ENCODE measurements at regions not wholly inside any gene's neighbourhood (a gene's known extent, or its start where the extent isn't known, plus 50 kb on each side); places are given as distances from the start of the nearest gene placed in this dataset.
"Not testable (repeated sequence)": the region's sequence is repeated elsewhere in the genome, so short reads cannot be mapped to it uniquely, and the experiment has no call there.

DNA sequence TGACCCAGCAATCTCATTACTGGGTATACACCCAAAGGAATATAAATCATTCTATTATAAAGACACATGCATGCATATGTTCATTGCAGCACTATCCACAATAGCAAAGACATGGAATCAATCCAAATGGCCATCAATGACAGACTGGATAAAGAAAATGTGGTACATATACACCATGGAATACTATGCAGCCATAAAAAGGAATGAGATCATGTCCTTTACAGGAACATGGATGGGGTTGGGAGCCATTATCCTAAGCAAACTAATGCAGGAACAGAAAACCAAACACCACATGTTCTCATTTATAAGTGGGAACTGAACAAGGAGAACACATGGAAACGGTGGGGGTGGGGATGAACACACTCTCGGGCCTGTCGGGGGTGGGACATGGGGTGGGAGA, 129.2 kb upstream of the STK26 start:
- not testable (repeated sequence) for DNase-seq (ENCODE audit: low spot score)

DNA sequence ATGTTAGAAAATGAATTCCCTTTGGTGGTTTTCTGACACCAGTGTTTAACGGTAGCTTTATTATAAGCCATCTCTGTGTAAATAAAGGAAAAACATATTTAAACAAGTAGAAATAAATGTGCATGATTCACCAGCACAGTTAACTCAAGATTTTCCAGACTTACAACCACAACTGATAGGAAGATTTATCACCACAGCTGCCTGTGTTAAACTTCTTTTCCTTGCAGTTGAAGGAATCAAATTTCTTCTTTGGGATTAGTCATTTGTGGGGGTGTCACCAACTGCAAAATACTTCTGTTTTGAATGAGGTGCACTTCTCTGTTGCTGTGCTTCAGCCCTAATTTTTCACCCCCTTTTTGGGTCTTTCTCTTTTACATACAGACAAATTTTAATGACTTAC, 128.1 kb upstream of the STK26 start:
- DNase-seq (ENCODE audit: low spot score), result no peak

DNA sequence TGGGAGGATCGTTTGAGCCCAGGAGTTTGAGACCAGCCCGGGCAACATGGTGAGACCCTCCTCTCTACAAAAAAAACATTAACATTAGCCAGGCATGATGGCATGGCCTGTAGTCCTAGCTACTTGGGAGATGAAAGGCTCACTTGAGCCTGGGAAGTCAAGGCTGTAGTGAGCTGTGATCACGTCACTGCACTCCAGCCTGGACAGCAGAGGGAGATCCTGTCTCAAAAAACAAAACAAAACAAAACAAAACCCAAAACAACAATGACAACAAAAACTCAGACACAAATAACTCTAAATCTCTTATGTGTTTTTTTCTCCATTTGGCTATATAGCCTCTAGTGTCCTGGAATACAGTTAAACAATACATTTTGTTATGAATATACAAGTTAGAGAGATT, 127.3 kb upstream of the STK26 start:
- DNase-seq (ENCODE audit: low spot score), result no peak

DNA sequence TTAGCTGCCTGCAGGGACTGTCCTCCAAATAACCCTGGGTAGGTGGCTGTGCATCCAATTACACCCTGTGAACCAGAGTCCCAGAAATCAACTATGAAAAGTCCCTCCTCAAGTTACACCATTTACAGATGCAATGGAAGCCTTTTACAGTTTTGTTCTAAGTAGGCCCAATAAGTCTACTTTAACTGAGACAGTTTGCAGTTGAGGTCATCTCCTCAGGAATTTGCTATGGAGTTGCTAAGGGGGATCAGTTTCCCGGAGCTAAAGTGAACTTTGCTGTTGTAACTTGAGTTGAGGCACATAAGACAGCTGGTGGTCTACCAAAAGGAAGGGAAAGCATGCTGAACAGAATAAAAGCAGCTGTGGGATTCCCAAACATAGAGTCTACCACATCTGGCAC, 121.6 kb upstream of the STK26 start:
- no peak for DNase-seq (ENCODE audit: low spot score)

DNA sequence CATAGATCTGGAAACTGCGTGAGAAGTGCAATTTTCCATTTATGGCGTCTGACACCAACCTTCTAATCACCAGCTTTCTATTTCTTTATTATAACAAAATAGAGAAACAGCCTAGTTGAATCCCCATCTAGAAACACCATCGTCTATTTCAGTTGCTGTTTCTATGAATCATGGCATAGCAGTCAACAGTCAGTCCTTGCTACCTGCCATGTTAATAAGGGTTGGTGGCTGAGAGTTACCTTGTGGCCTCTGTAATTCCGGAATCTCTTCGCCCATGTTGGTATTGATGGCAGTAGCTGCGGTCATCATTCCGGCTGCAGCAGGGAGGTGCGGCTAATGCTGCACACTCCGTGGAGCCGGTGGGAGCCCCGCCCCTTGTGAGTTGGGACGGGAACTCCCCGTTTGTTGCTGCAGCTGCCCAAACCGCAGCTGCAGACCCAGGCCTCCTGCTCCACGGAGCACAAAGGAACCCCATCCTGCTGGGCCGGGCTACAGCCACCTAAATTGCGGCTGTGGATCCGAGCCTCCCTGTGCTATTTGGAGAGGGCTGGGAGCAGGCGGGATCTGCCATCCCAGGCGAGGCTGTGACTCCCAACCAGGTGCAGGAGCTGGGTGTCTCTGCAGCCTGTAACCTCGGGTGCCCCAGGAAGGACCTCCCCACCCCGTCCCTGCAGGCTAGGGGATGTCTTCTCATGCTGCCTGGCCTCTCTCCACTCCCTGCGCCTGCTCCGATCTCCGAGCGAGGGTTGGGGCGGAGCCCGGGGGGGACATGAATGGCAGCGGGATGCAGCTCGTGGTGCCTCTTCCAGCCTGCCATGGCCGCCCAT, 115.4 kb upstream of the STK26 start:
- no peak for DNase-seq (ENCODE audit: low spot score)

DNA sequence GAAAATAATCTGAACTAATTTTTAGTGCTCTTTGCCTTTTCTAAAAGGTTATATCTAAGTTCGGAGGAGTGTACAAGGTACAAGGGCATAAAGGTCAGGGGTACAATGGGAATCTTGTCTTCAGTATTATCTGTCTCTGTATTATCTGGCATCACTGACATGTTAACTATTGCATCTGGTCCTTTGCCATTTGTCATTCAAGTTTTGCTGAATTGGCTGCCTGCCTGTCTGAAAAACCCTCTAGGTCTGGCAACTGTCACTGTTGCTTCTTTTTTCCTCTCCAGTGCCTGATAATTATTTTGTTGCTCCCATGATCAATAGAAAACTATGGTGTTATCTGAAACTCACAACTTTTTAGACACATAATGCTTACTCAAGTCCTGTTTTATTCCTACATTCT, 112.5 kb upstream of the STK26 start:
- no peak for DNase-seq (ENCODE audit: low spot score)

DNA sequence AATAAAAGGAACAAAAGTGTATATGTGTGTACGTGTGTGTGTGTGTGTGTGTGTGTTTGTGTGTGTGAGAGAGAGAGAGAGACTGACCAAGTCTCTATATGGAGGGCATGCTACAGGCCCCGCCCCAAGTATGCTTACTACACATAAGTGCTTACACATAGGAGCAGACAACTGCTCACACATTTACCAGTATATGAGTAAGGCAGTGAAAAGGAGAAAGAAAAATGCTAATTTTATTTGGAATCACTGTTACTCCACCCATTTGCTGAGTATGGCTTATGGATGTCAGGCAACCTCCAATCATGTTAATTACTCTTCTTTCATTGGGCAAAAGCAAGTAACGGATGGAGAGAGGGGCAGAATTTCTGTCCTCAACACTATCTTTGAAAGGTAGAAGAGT, 107.6 kb upstream of the STK26 start:
- no peak for DNase-seq (ENCODE audit: low spot score)

DNA sequence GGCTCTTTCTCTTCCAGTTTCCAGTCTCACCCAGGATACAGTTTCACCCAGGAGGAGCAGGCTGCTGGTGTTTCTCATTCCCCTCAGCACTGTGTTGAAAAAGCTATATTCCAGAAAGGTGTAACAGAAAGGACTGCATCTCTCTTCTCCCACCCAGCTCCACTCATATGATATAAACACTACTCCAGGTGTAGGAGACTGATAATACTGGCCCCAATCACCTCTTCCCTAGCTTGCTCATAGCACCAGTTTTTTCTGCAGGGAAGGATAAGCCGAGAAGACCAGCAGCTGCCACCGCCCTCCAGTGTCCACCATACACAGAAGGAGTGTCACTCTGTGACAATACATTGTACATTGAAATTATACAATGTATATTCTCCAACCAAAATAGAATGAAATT, 105.5 kb upstream of the STK26 start:
- DNase-seq (ENCODE audit: low spot score), result no peak

DNA sequence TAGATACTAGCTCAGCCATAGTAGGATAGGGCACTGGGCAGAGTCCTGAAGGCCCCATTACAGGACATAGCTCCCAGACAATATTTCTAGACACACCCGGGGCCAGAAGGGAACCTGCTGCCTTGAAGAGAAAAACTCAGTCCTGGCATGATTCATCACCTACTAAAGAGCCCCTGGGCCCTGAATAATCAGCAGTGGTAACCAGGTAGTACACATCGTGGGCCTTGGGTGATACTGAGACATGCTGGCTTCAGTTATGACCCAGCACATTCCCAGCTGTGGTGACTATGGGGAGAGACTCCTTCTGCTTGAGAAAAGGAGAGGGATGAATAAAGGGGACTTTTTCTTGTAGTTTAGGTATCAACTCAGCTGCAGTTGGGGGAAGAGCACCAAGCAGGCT, 104.3 kb upstream of the STK26 start:
- DNase-seq (ENCODE audit: low spot score), result no peak

DNA sequence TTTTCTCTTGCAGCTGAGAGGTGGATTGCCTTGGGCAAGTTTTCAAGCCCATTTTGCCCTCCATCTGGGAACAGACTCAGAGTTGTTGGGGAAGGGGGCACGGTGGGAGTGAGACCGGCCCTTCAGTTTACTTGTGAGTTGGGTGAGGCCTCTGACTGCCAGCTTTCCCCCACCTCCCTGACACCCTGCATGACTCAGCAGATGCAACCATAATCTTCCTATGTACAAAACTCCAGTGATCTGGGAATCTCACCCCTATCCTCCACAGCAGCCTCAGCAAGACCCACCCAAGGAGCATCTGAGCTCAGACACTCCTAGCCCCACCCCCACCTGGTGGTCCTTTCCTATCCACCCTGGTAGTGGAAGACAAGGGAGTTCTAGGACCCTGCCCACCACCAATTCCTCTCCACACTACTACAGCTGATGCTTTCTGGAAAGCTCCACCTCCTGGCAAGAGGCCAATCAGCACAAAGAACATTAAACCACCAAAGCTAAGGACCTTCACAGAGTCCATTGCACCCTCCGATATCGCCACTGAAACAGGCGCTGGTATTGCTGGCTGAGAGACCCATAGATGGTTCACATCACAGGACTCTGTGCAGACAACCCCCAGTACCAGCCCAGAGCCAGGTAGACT, 99.4 kb upstream of the STK26 start:
- DNase-seq (ENCODE audit: low spot score), result no peak

DNA sequence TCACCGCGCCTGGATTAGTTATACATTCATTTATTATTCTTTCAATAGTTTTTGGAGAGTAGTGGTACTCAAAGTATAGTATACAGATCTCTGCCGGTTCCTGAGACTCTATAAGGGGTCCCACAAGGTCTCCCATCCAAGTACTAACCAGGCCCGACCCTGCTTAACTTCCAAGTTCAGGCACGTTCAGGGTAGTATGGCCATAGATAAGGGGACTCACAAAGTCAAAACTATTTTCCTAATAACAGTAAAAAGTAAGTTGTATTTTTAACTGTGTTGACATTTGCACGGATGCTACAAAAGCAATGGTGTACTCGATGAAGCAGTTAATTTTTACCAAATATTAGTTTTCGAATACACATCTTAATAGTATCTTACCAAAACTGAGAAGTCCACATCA, 84.4 kb upstream of the STK26 start:
- DNase-seq (ENCODE audit: low spot score), result no peak

DNA sequence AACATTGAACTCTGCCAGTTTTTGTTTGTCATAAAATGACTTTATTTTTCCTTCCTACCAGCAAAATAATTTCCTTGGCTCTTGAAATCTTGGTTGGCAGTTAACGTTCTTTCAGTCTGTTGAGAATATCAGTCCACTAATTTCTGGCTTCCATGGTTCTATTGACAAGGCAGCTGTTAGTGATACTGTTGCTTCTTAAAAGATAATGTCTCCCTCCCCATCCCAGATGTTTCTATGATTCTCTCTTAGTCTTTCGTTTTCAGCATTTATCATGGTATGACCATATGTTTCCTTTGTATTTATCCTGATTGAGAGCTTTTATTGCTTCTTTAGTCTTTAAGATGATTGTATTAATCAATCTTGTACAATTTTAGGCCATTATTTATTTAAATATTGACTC, 81.1 kb upstream of the STK26 start:
- no peak for DNase-seq (ENCODE audit: low spot score)

DNA sequence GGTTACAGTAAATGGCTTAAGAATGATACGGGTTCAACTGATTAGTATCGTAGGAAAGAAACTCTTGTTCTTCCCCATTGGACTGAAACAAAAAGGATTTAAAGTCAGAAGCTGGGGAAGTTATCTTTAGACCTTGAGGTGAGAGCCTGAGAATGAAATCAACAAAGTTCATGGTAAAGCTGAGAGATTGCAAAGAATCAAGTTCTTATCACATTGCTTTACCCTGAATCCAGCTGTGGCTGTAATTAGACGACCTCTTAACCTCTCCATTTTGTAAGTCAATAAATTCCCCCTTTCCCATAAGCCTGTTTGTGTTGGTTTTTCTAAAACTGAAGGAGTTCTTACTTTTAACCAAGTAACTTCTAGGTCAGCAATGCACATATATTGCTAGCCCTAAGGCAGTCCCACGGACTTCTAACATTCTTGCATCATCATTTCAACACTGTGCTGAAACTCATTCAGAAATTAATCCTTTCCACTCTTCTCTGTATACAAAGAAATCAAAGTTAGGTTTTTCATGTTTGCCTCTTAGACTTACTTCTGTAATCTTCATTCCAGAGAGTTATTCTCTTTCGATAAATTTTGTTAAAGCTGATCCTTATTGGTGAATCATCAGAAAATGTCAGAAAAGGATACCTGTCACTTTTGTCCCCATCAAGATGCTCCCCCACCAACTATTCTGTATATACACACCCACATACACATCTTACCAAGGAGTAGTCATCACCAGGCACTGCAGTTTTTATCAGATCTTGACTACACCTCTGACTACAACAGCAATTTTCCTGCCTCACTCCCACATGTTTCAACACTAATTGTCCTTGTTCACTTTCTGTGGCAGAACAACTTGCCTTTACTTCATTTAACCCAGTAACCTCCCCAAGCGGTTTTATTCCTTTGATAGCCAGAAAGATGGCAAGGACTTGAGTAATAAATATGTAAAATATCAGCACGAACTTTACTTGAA, 77.9 kb upstream of the STK26 start:
- DNase-seq (ENCODE audit: low spot score), result peak; percentile 36

DNA sequence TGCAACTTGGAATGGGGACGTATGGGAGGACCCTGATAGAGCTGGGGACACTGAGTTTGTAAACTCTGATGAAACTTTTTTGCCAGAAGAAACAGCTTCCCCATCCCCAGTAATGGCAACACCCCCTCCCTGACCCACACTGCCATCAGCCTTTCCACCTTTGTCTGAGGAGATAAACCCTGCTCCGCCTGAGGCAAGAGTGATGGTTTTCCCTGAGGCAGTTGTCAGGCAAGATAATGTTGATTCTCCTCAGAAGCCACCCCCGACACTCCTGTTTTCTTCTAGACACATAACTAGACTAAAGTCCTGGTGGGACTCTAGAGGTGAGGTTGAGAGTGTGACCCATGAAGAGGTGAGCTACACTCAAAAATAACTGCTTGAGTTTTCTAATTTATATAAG, 71.9 kb upstream of the STK26 start:
- DNase-seq (ENCODE audit: low spot score), result no peak

DNA sequence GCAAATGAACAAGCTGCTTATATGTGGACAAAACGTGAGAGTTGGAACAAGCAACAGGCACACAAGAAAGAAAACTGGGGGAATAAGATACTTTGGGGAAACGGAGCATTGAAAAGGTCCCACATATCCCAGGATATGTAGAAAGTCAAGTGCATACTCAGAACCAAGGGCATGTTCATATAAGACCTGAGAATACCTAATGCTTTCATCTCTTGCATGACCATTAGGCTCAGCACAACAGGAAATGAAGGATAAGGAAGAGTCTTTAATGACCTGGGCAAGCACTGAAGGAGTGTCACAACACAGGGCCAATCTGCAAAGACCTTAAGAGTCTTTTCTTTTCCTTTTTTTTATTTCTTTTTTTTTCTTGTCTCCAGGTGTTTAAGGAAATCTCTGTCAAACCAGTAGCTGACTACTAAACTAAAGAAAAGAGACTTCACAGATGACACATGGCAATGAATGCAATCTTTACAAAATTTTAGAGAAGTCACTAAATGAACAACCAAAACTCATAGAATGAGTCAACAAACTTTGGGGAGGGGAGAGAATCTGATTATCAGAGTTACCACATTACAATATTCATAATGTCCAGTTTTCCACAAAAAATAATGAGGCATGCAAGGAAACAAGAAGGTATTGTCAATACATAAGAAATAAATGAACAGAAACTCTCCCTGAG, 67.9 kb upstream of the STK26 start:
- no peak for DNase-seq (ENCODE audit: low spot score)

DNA sequence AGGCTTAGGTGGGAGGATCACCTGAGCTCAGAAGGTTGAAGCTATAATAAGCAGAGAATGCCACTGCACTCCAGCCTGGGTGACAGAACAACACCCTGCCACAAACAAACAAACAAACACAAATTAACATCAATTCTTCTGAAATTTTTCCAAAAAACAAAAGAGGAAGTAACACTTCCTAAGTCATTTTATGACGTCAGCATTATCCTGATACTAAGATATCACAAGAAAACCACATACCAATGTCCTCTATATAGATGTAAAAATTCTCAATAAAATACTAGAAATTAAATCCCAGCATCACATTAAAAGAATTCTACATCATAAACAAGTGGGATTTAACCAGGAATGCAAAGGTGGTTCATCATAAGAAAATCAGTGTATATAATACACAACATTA, 64.4 kb upstream of the STK26 start:
- no peak for DNase-seq (ENCODE audit: low spot score)

DNA sequence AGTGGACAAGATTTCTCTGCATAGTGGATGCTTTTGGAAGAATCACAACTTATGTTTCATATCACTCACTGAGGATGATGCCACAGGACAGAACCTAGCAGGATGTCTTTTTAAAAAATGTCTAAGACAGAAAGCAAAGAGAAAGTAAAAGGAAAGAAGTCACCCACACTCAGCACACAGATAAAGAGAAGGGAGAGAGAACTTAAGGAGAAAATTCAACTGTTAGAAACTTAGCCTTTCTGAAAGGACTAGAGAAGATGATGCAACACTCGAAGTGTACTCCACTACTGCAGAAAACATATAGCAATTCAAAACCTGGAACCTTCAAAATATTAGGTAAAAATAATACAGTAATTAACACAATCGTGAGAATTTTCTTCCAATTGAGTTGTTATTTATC, 52.8 kb upstream of the STK26 start:
- DNase-seq (ENCODE audit: low spot score), result no peak
